Glutamatergic neuron (in vitro differentiated cells): ENCODE measurements at regions not wholly inside any gene's neighbourhood (a gene's known extent, or its start where the extent isn't known, plus 50 kb on each side); places are given as distances from the start of the nearest gene placed in this dataset.

Experiments used
- DNase-seq: peaks from one replicate; pipeline ENCODE4 v3.0.0; 2022
- H3K27ac Mint-ChIP-seq: one replicate; pipeline ENCODE4 v1.8.0; 2020; ENCODE audit warnings: mild to moderate bottlenecking, mixed read lengths, inconsistent platforms; ENCODE audit not compliant: unreplicated experiment
- H3K27me3 Mint-ChIP-seq: one replicate; pipeline ENCODE4 v1.8.0; 2020; ENCODE audit warnings: mild to moderate bottlenecking, moderate library complexity, mixed read lengths, inconsistent platforms; ENCODE audit not compliant: unreplicated experiment
- H3K36me3 Mint-ChIP-seq: one replicate; pipeline ENCODE4 v1.8.0; 2020; ENCODE audit warnings: mild to moderate bottlenecking, mixed read lengths, inconsistent platforms; ENCODE audit not compliant: unreplicated experiment
- H3K4me1 Mint-ChIP-seq: one replicate; pipeline ENCODE4 v1.8.0; 2020; ENCODE audit warnings: mild to moderate bottlenecking, low read depth, mixed read lengths, inconsistent platforms; ENCODE audit not compliant: unreplicated experiment
- H3K4me3 Mint-ChIP-seq: one replicate; pipeline ENCODE4 v1.8.0; 2020; ENCODE audit warnings: mild to moderate bottlenecking, mixed read lengths, inconsistent platforms; ENCODE audit not compliant: unreplicated experiment
- H3K9me3 Mint-ChIP-seq: one replicate; pipeline ENCODE4 v1.8.0; 2020; ENCODE audit warnings: mild to moderate bottlenecking, moderate library complexity, mixed read lengths, inconsistent platforms; ENCODE audit not compliant: unreplicated experiment
- TF ChIP-seq, protein P1 (sequence below): fragments of 200-600 bp; sonication (generic); IDR thresholded peaks from one replicate; pipeline ENCODE4 v1.5.0; 2021; ENCODE audit not compliant: partially characterized antibody, unreplicated experiment

DNA sequence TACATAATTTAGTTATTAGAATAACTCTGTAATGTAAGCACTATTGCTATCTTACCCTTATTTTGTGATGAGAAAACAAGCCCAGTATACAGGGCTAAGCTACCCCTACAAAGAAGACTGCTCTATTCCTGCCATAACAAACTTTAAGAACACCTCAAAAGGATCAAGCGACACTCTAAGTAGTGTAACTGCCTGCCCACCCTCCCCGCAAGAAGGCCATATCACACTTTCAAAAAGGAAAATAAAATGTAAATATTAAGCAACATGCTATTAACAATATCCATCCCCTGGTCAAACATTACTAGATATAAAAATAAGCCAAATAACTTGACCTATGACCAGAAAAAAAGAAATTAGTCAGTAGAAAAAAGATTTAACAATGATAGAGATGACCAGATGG lies 741.7 kb upstream of the CNTNAP5 start:
- Mint-ChIP-seq H3K27ac (no peak overlapping the region), H3K36me3 (no peaks in the 10 kb centered on the region), H3K4me1 (no peaks in the 10 kb centered on the region), H3K4me3 (no peak overlapping the region), H3K27me3 (no peaks in the 10 kb centered on the region), H3K9me3 (no peaks in the 10 kb centered on the region)
- no peak for DNase-seq
- TF ChIP-seq, protein P1, sequence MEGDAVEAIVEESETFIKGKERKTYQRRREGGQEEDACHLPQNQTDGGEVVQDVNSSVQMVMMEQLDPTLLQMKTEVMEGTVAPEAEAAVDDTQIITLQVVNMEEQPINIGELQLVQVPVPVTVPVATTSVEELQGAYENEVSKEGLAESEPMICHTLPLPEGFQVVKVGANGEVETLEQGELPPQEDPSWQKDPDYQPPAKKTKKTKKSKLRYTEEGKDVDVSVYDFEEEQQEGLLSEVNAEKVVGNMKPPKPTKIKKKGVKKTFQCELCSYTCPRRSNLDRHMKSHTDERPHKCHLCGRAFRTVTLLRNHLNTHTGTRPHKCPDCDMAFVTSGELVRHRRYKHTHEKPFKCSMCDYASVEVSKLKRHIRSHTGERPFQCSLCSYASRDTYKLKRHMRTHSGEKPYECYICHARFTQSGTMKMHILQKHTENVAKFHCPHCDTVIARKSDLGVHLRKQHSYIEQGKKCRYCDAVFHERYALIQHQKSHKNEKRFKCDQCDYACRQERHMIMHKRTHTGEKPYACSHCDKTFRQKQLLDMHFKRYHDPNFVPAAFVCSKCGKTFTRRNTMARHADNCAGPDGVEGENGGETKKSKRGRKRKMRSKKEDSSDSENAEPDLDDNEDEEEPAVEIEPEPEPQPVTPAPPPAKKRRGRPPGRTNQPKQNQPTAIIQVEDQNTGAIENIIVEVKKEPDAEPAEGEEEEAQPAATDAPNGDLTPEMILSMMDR, result no peak

DNA sequence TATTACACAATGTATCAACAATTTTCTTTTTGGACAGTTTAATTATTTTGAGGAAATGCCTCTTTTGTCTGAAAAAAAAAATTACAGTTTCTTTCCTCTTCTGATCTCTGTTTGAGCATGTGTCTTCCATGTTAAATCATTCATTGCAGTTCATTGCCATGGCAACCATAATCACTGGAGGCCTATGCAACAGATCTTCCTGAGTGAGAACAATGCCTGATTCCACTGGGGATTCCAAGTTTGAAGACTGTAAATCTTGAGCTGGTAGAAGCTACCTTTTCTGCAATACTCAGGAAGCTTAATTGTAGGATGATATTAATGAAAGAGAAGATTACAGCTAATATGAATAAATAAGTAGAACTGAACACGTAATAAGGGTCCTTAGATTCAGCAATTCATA lies 721.4 kb upstream of the CNTNAP5 start:
- H3K4me3 Mint-ChIP-seq, result no peak overlapping the region
- H3K27me3 Mint-ChIP-seq, result no peaks in the 10 kb centered on the region
- peaks cover 4% of the 10 kb centered on the region for H3K4me1 Mint-ChIP-seq
- TF ChIP-seq, protein P1, result no peak
- peaks cover 4% of the 10 kb centered on the region for H3K36me3 Mint-ChIP-seq
- no peaks in the 10 kb centered on the region for H3K9me3 Mint-ChIP-seq
- no peak for DNase-seq
- H3K27ac Mint-ChIP-seq, result no peak overlapping the region
